Gastrocnemius medialis (tissue), 4 donors: ENCODE measurements at regions not wholly inside any gene's neighbourhood (a gene's known extent, or its start where the extent isn't known, plus 50 kb on each side); places are given as distances from the start of the nearest gene placed in this dataset.

ENCODE experiments used
- ATAC-seq, 2 donors: fragments of 150-250 bp; one replicate each; pipeline ENCODE4 v1.9.1; 2016
- DNase-seq, 2 donors: peaks; one replicate each; pipeline ENCODE4 v3.0.0-alpha.2; 2019
- H3K27ac ChIP-seq, 4 donors: fragments of 200-600 bp; sonication (generic); 1 replicate in 1 of 4; 2 replicates in 3 of 4; pipeline ENCODE4 v1.5.1; 2016 to 2018; ENCODE audit warnings: mild to moderate bottlenecking in 2 of 4, moderate library complexity in 1 of 4
- H3K27me3 ChIP-seq, 3 donors: fragments of 200-600 bp; sonication (generic) in 2 of 3; 1 replicate in 1 of 3; 2 replicates in 2 of 3; pipeline versions ENCODE4 v1.5.1 to v1.6.0; 2016 to 2019; ENCODE audit warnings: mild to moderate bottlenecking in 1 of 3, moderate library complexity in 1 of 3
- H3K36me3 ChIP-seq, 2 donors: fragments of 200-600 bp; sonication (generic) in 1 of 2; one replicate each; pipeline ENCODE4 v1.5.1; 2017 to 2018
- H3K4me1 ChIP-seq, 2 donors: fragments of 200-600 bp; sonication (generic) in 1 of 2; one replicate each; pipeline ENCODE4 v1.5.1; 2016 to 2017; ENCODE audit warnings: mild to moderate bottlenecking in 2 of 2
- H3K4me3 ChIP-seq, 4 donors: fragments of 200-600 bp; sonication (generic) in 3 of 4; 1 replicate in 1 of 4; 2 replicates in 3 of 4; pipeline ENCODE4 v1.5.1; 2016 to 2019; ENCODE audit warnings: mild to moderate bottlenecking in 2 of 4
- H3K9me3 ChIP-seq, 3 donors: fragments of 200-600 bp; sonication (generic) in 2 of 3; 1 replicate in 1 of 3; 2 replicates in 2 of 3; pipeline ENCODE4 v1.5.1; 2016 to 2019
- CTCF ChIP-seq, 5 experiments: fragments of 450-650 bp in 3 of 5; fragments of 200-600 bp in 2 of 5; sonication (generic) in 2 of 5; IDR thresholded peaks in 4 of 5; conservative IDR thresholded peaks in 1 of 5; 1 replicate in 4 of 5; 2 replicates in 1 of 5; pipeline ENCODE4 v1.5.1; 2016 to 2019; ENCODE audit warnings: antibody characterized with exemption in 5 of 5, mild to moderate bottlenecking in 3 of 5, moderate library complexity in 3 of 5
- POLR2A ChIP-seq, 2 donors: fragments of 450-650 bp; IDR thresholded peaks; one replicate each; pipeline ENCODE4 v1.6.1; 2017; ENCODE audit warnings: antibody characterized with exemption in 2 of 2, mild to moderate bottlenecking in 2 of 2, moderate library complexity in 2 of 2
- in situ Hi-C, 4 donors: fragments of 200-750 bp; cut with MboI; loops; one replicate each; pipeline versions ENCODE4 v1.15.0 to v1.8.0; 2017; ENCODE audit warnings: low sequenced_read_pairs in 4 of 4
- intact Hi-C: fragments of 100-400 bp; cut with DNase I; formaldehyde crosslinking; loops from one replicate; pipeline ENCODE4 v1.15.1; 2023; ENCODE audit warnings: low total_unique reads

- no peaks in the 10 kb centered on the region for H3K36me3 ChIP-seq
- intact Hi-C loops (no loop called here), in situ Hi-C loops (no loop called here)
- no peaks in the 10 kb centered on the region for H3K9me3 ChIP-seq
- H3K27ac ChIP-seq = no peak overlapping the region
- no peak for TF ChIP-seq POLR2A (IDR thresholded peaks at IDR 0.05)
- TF ChIP-seq CTCF (IDR thresholded peaks at IDR 0.05 in 4 of 5, conservative IDR thresholded peaks at IDR 0.05 in 1 of 5) = no peak
- no peaks in the 10 kb centered on the region for H3K27me3 ChIP-seq
- H3K4me3 ChIP-seq = no peak overlapping the region
- no peaks in the 10 kb centered on the region for H3K4me1 ChIP-seq
- no peak for ATAC-seq
- DNase-seq = no peak
These were observed 212.6 kb upstream of the NAV2 start for GRCh38 chr11:19499999-19500398.

- Histone ChIP-seq H3K4me1 (no peaks in the 10 kb centered on the region), H3K36me3 (no peaks in the 10 kb centered on the region), H3K4me3 (no peak overlapping the region), H3K27me3 (no peaks in the 10 kb centered on the region), H3K27ac (no peak overlapping the region), H3K9me3 (no peaks in the 10 kb centered on the region)
- intact Hi-C loops (no loop called here), in situ Hi-C loops (no loop called here)
- DNase-seq = no peak
- no peak for ATAC-seq
- TF ChIP-seq CTCF (IDR thresholded peaks at IDR 0.05 in 4 of 5, conservative IDR thresholded peaks at IDR 0.05 in 1 of 5) = no peak
- no peak for TF ChIP-seq POLR2A (IDR thresholded peaks at IDR 0.05)
These were observed 213.5 kb upstream of the NAV2 start for GRCh38 chr11:19499026-19499669.

GRCh38 chr11:19493446-19494213 lies 219.0 kb upstream of the NAV2 start:
- Histone ChIP-seq H3K9me3 (no peaks in the 10 kb centered on the region), H3K4me3 (no peak overlapping the region), H3K27ac (no peak overlapping the region), H3K27me3 (no peaks in the 10 kb centered on the region), H3K36me3 (no peaks in the 10 kb centered on the region), H3K4me1 (no peaks in the 10 kb centered on the region)
- no peak for TF ChIP-seq POLR2A (IDR thresholded peaks at IDR 0.05)
- no peak for TF ChIP-seq CTCF (IDR thresholded peaks at IDR 0.05 in 4 of 5, conservative IDR thresholded peaks at IDR 0.05 in 1 of 5)
- intact Hi-C loops = no loop called here
- DNase-seq = no peak
- in situ Hi-C loops = no loop called here
- no peak for ATAC-seq

GRCh38 chr11:19482319-19483100 lies 230.1 kb upstream of the NAV2 start:
- DNase-seq = no peak
- Histone ChIP-seq H3K4me1 (no peaks in the 10 kb centered on the region), H3K36me3 (no peaks in the 10 kb centered on the region), H3K4me3 (no peak overlapping the region), H3K27me3 (no peaks in the 10 kb centered on the region), H3K27ac (no peak overlapping the region), H3K9me3 (no peaks in the 10 kb centered on the region)
- intact Hi-C loops (no loop called here), in situ Hi-C loops (no loop called here)
- no peak for TF ChIP-seq CTCF (IDR thresholded peaks at IDR 0.05 in 4 of 5, conservative IDR thresholded peaks at IDR 0.05 in 1 of 5)
- ATAC-seq = no peak
